Activated CD4-positive, CD25-positive, alpha-beta regulatory T cell (primary cell): ENCODE measurements at regions not wholly inside any gene's neighbourhood (a gene's known extent, or its start where the extent isn't known, plus 50 kb on each side); places are given as distances from the start of the nearest gene placed in this dataset.

Source experiments
- DNase-seq, 4 experiments: peaks; one replicate each; lab custom pipeline; 2025; lab: John Stamatoyannopoulos, UW

- no peak for DNase-seq
Measured at GRCh38 chr14:21735639-21736307, 62.2 kb upstream of the OR4E1 start.

DNA sequence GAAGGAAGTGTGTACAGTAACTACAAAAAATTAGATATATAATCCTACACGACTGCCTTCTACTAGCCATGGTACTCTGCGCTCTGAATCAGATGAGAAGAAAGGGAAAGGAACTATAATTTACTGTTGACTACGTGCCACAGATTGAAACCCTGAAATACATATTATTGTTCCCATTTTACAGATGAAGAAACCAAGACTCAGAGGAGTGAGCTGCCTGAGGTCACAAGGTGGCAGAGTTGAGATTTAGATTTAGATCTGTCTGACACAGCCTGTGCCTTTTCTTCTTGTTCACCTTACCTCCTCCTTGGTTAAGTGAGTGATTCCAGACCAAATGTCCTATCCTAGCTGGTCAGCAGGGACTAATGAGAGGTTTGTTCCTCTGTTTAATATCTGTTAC, 61.6 kb upstream of the OR4E1 start:
- DNase-seq = no peak

DNA sequence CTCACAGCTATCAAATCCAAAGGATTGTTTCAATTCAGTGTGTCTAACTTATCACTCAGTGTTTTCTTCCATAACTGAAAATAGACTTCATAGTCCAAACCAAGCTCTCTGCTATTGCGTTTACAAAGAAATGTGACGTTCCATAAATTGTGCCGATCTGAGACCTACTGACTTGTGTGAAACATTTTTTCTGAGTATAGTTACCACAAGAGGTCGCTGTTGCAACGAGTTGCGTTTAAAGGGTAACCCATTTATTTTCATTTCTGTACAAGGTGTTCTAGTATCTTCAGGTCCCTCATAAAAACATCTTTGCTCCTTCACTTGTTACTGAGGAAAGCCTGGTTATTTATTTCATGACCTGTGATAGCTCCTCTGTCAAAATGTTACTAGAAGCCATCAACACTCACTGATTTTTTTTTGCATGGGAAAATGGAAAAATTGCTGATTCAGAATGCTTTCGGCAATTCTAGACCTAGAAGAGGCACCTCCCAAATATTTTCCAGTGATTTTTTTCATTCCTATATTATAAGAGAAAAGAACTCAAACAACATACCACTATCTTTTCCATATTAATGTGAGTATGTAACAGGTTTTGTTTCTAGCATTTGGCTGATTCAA, 60.9 kb upstream of the OR4E1 start:
- DNase-seq = peak in 1 of 4 experiments; percentile 15

DNA sequence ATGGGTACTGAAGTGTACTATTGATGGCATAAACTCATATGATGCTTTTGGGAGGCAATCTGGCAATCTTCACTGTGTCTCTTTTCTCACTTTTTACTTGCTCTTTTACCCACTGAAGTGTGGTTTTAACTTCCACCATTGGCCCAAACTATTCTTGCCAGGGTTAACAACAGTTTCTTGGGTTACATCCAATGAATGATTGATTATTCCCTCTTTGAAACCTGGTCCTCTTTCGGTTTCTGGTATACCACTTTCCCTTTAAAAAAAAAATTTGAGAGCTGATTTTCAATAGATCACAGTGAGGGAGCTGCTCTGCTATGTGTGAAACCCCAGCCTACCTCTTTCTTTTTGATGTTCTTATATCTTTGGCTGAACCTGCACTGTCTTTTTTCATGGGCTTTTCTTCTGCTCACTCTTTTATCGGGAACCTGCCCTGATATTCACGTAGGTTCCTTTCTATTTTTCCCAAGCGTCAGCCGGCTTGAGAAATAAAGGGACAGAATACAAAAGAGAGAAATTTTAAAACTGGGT, 56.1 kb upstream of the OR4E1 start:
- DNase-seq = no peak

- DNase-seq = no peak
Measured at GRCh38 chr14:21725250-21725649, 51.6 kb upstream of the OR4E1 start.

DNA sequence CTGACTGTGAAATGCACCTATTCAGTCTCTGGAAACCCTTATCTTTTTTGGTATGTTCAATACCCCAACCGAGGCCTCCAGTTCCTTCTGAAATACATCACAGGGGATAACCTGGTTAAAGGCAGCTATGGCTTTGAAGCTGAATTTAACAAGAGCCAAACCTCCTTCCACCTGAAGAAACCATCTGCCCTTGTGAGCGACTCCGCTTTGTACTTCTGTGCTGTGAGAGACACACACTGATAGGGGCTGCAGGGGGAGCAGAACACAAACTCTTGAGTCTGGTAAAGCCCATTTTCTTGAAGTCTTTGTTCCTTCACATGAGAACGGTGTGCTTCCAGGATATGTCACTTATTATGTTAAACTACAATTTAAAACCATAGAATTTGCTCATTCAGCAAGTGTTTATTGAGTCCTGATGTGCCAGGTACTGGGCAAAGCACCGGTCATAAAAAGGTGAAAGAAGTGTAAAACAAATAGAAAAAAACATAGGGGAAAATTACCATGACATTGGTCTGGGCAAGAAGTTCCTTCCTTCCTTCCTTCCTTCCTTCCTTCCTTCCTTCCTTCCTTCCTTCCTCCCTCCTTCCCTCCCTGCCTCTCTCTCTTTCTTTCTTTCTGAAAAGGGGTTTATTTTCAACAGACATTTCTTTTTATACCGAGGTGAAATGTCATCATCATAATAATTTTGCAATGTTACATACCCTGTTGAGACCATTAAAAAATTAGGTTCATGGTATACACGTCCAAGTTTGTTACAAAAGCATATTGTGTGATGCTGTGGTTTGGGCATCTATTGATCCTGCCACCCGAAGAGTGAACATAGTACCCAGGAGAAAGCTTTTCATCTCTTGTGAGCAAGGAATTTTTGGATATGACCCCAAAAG, 50.7 kb upstream of the OR4E1 start:
- DNase-seq = no peak

DNA sequence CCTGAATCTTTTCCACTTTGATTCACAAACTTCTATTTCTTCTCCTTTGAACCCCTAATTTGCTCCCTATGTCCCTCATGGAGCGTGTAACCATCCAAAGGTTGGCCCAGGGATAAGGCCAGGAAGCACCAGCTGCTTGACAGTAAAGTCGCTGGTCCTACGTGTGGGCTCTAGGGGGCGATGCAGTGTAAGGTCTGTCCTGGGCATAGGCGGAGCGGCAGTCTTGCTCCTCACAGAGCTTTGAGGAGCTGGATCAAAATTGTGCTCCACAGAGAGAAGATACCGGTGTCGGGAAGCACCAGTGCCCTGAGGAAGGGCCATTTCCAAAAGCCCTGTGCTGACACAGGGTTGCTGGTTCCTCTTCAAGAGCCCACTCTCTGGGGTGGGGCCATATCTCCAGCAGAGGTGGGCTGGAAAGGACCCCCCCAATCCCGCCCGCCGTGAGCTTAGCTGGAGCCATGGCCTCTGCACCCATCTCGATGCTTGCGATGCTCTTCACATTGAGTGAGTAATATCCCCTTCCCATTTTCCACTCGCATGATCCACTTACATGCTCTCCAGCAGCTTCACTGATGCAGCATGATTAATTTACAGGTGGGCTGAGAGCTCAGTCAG, 49.9 kb upstream of the OR4E1 start:
- no peak for DNase-seq
